Loucy (cell line): ENCODE measurements at regions not wholly inside any gene's neighbourhood (a gene's known extent, or its start where the extent isn't known, plus 50 kb on each side); places are given as distances from the start of the nearest gene placed in this dataset.

ENCODE experiments used
- H2AFZ ChIP-seq: fragments of 200-600 bp; sonication (generic); 2 replicates; pipeline ENCODE4 v1.6.0; 2016; ENCODE audit warnings: antibody characterized with exemption, mild to moderate bottlenecking, low read length, moderate library complexity
- H3F3A ChIP-seq: fragments of 200-600 bp; 2 replicates; pipeline ENCODE4 v1.6.0; 2016; ENCODE audit warnings: antibody characterized with exemption, low read depth, mild to moderate bottlenecking
- H3K27me3 ChIP-seq: fragments of 200-600 bp; sonication (generic); 2 replicates; pipeline ENCODE4 v1.6.1; 2014; ENCODE audit warnings: low read length, mild to moderate bottlenecking; ENCODE audit not compliant: insufficient read depth, poor library complexity, severe bottlenecking
- H3K36me3 ChIP-seq: fragments of 200-600 bp; sonication (generic); 2 replicates; pipeline ENCODE4 v1.6.1; 2016; ENCODE audit warnings: low read length; ENCODE audit not compliant: insufficient read depth
- H3K4me1 ChIP-seq: fragments of 200-600 bp; sonication (generic); 2 replicates; pipeline ENCODE4 v1.5.1; 2014; ENCODE audit warnings: low read length, mild to moderate bottlenecking; ENCODE audit not compliant: insufficient read depth, poor library complexity, severe bottlenecking
- H3K4me2 ChIP-seq: fragments of 200-600 bp; sonication (generic); 2 replicates; pipeline ENCODE4 v1.6.0; 2014; ENCODE audit warnings: antibody characterized with exemption, low read length, low read depth, mild to moderate bottlenecking; ENCODE audit not compliant: poor library complexity, severe bottlenecking
- H3K4me3 ChIP-seq: fragments of 200-600 bp; sonication (generic); 2 replicates; pipeline ENCODE4 v1.5.1; 2014; ENCODE audit warnings: low read length, mild to moderate bottlenecking, mixed read lengths; ENCODE audit not compliant: poor library complexity, severe bottlenecking
- H3K79me2 ChIP-seq: fragments of 200-600 bp; sonication (generic); 2 replicates; pipeline ENCODE4 v1.6.1; 2014; ENCODE audit warnings: low read length; ENCODE audit not compliant: insufficient read depth
- H3K9ac ChIP-seq: fragments of 200-600 bp; sonication (generic); 2 replicates; pipeline ENCODE4 v1.6.0; 2014; ENCODE audit warnings: mild to moderate bottlenecking, low read depth, low read length, moderate library complexity; ENCODE audit not compliant: poor library complexity, severe bottlenecking
- H3K9me2 ChIP-seq: fragments of 200-600 bp; sonication (generic); replicated peaks from 2 replicates; pipeline ENCODE4 v1.6.1; 2016; ENCODE audit warnings: low read depth, low read length, mixed read lengths
- H3K9me3 ChIP-seq: fragments of 200-600 bp; sonication (generic); 2 replicates; pipeline ENCODE4 v1.6.1; 2014; ENCODE audit warnings: mild to moderate bottlenecking, antibody characterized with exemption, low read length, low read depth; ENCODE audit not compliant: insufficient read depth
- H4K20me1 ChIP-seq: fragments of 200-600 bp; sonication (generic); 2 replicates; pipeline ENCODE4 v1.6.0; 2014; ENCODE audit warnings: antibody characterized with exemption, low read length, mild to moderate bottlenecking; ENCODE audit not compliant: insufficient read depth, poor library complexity, severe bottlenecking
- CTCF ChIP-seq: fragments of 200-600 bp; sonication (generic); conservative IDR thresholded peaks from 2 replicates; pipeline ENCODE4 v1.5.1; 2014; ENCODE audit warnings: mild to moderate bottlenecking, antibody characterized with exemption, low read length
- EZH2phosphoT487 ChIP-seq: fragments of 200-600 bp; IDR thresholded peaks from 2 replicates; pipeline ENCODE4 v1.6.1; 2018; ENCODE audit warnings: antibody characterized with exemption, mild to moderate bottlenecking, moderate library complexity, borderline replicate concordance

DNA sequence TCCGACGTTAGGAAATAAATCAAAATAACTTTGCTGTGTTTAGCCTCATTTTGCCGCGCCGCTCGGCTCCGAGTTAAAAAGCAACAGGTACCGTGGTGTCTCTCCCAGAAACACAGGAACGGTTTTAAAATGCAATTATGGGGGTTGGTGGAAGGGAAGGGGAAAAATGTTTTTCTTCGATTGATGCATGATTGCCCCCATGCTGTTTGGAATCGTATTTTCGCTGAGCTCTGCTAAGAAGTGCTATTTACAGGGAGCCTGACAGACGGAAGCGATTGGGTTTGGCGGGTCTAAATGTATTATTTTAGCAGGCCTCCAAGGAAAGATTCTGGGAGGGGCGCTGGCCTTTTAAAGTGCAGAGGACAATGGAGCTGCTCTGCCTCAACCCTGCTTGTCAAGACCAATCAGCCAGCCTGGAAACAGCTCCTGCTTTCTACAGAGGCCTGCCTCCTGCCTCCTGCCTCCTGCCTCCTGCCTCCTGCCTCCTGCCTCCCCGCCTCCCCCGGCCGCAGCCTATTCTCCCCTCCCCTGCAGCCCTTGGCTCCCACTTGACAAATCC, 156.7 kb upstream of the TLE3 start:
- H3K4me1 ChIP-seq: peaks cover 68% of the 10 kb centered on the region
- H3K36me3 ChIP-seq: no peaks in the 10 kb centered on the region
- no peaks in the 10 kb centered on the region for H3K9me2 ChIP-seq
- no peaks in the 10 kb centered on the region for H3K9me3 ChIP-seq
- no peaks in the 10 kb centered on the region for H4K20me1 ChIP-seq
- no peak overlapping the region for H2AFZ ChIP-seq
- no peak for TF ChIP-seq CTCF
- no peak for TF ChIP-seq EZH2phosphoT487
- peaks cover 5% of the 10 kb centered on the region; the same call in 1 of the 2 replicates for H3F3A ChIP-seq
- H3K9ac ChIP-seq: no peak overlapping the region
- H3K4me3 ChIP-seq: no peak overlapping the region
- H3K79me2 ChIP-seq: no peaks in the 10 kb centered on the region
- H3K27me3 ChIP-seq: no peaks in the 10 kb centered on the region
- no peak overlapping the region for H3K4me2 ChIP-seq

DNA sequence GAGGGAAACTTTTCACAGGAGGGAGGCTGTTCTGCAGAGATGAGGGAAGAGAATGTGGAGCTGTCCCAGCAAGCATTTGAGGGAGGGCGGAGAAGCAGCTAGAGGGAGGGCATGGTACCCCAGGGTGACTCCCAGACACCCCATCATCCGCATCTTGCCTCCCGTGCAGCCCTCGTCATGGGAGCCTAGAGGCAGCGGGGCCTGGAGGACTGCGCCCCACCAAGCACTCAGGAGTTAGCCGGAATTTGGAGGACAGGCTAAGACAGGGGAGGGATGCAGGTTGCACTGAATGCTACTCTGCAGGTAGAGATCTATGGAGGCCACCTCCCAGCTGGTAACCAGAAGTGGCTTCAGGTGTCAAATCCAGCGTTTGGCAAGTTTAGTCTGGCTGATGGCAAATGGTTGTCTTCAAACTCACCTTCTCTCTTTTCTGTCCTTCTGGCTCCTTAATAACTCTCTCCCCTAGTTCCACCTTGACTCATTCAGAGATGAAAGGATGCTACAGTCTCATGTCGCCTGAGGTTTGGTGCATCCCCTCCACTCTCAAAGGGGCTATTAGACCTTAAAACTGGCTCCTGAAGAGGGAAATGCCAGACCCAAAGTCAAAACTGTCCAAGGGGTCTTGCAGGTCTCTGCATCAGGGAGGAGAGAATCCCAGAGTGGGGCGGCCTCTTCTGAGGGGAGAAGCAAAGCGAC, 155.9 kb upstream of the TLE3 start:
- TF ChIP-seq EZH2phosphoT487 (no peak), CTCF (no peak)
- Histone ChIP-seq H3K9ac (no peak overlapping the region), H3K4me1 (peaks cover 67% of the 10 kb centered on the region), H3K27me3 (no peaks in the 10 kb centered on the region), H3K36me3 (no peaks in the 10 kb centered on the region), H2AFZ (no peak overlapping the region), H3K79me2 (no peaks in the 10 kb centered on the region), H3K4me2 (no peak overlapping the region), H3K9me3 (no peaks in the 10 kb centered on the region), H3K4me3 (no peak overlapping the region), H3K9me2 (no peaks in the 10 kb centered on the region), H3F3A (no peaks in the 10 kb centered on the region; the same call in 1 of the 2 replicates), H4K20me1 (no peaks in the 10 kb centered on the region)

- H3F3A ChIP-seq: no peaks in the 10 kb centered on the region
- H3K4me1 ChIP-seq: peaks cover 67% of the 10 kb centered on the region
- H4K20me1 ChIP-seq: no peaks in the 10 kb centered on the region
- H3K4me2 ChIP-seq: no peak overlapping the region
- no peaks in the 10 kb centered on the region for H3K9me2 ChIP-seq
- no peak overlapping the region for H3K4me3 ChIP-seq
- H3K9ac ChIP-seq: no peak overlapping the region
- no peak for TF ChIP-seq EZH2phosphoT487
- TF ChIP-seq CTCF: no peak
- no peaks in the 10 kb centered on the region for H3K79me2 ChIP-seq
- H3K27me3 ChIP-seq: no peaks in the 10 kb centered on the region
- no peak overlapping the region for H2AFZ ChIP-seq
- no peaks in the 10 kb centered on the region for H3K36me3 ChIP-seq
- no peaks in the 10 kb centered on the region for H3K9me3 ChIP-seq
Measured at GRCh38 chr15:70252951-70253320, 155.2 kb upstream of the TLE3 start.
